ENCODE measurements at regions not wholly inside any gene's neighbourhood (a gene's known extent, or its start where the extent isn't known, plus 50 kb on each side); places are given as distances from the start of the nearest gene placed in this dataset.

- TF ChIP-seq CTCF (IDR thresholded peaks at IDR 0.05) (no peak), POLR2AphosphoS5 (IDR thresholded peaks at IDR 0.05) (no peak)
Observed at GRCh38 chr15:70374096-70374495, 276.4 kb upstream of the TLE3 start.
